H1 (cell line): ENCODE measurements at regions not wholly inside any gene's neighbourhood (a gene's known extent, or its start where the extent isn't known, plus 50 kb on each side); places are given as distances from the start of the nearest gene placed in this dataset.

Experiments
- CBX5 ChIP-seq: fragments of 300-800, 300-1000 bp; sonication (generic); IDR thresholded peaks from 2 replicates; pipeline ENCODE4 v1.7.1; 2016; ENCODE audit warnings: antibody characterized with exemption, low read length, low read depth
- NRF1 ChIP-seq: IDR thresholded peaks from 2 replicates; pipeline ENCODE4 v1.6.1; 2011; ENCODE audit warnings: mild to moderate bottlenecking, low read depth, low read length, improper control_type of control experiment
- POLR2A ChIP-seq, 2 experiments: IDR thresholded peaks; 1 replicate in 1 of 2; 2 replicates in 1 of 2; pipeline ENCODE4 v1.6.1; 2011; ENCODE audit warnings: low read depth in 2 of 2, low read length in 2 of 2, mild to moderate bottlenecking in 2 of 2; ENCODE audit errors: control extremely low read depth in 1 of 2
- TAF1 ChIP-seq: IDR thresholded peaks from 2 replicates; pipeline ENCODE4 v1.6.1; 2011; ENCODE audit warnings: mild to moderate bottlenecking, low read depth, low read length

DNA sequence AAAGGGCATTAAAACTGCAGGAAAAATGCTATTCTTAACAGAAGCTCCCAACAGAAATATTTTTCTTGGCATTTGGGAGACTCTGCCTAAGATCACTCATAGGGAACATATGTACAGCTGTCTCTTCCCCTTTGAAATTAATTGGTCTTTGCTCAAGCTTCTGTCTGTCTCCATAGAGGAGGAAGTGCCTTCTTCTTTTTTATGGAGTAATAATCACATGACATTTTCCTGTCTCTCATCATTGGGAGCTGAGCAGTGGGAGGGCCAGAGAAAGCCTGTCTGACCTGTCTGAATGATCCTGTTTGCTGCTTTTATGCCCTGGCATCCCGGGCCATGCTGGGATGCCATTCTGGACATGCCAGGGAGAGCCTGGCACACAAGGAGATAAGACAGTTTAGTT, 145.6 kb downstream of the AQP4 start (continued):
- no peak for TF ChIP-seq TAF1
- TF ChIP-seq NRF1: no peak
- no peak for TF ChIP-seq POLR2A (IDR thresholded peaks at IDR 0.05; ENCODE audit: control extremely low read depth in 1 of 2, low read depth in 2 of 2, low read length in 2 of 2)
- no peak for TF ChIP-seq CBX5
